ENCODE measurements at regions not wholly inside any gene's neighbourhood (a gene's known extent, or its start where the extent isn't known, plus 50 kb on each side); places are given as distances from the start of the nearest gene placed in this dataset.
A peak's percentile ranks its signal among the peaks of the same experiment; 100 is the strongest.

- Histone ChIP-seq H3K4me1 (no peaks in the 10 kb centered on the region), H4K20me1 (no peaks in the 10 kb centered on the region)
- TF ChIP-seq Cebpa-rat (IDR thresholded peaks at IDR 0.05): no peak
Observed at GRCh38 chr5:165607026-165607425, 2101.6 kb downstream of the MAT2B start.

GRCh38 chr5:165609871-165610270 is 2104.5 kb downstream of the MAT2B start:
- TF ChIP-seq Cebpa-rat (IDR thresholded peaks at IDR 0.05): no peak
- no peaks in the 10 kb centered on the region for H3K4me1 ChIP-seq
- H3K27ac ChIP-seq: no peak overlapping the region

More at GRCh38 chr5:165607026-165607425, 2101.6 kb downstream of the MAT2B start:
- no peaks in the 10 kb centered on the region for H3K36me3 ChIP-seq
- no peak overlapping the region for H3K9ac ChIP-seq
- no peak overlapping the region for H3K4me2 ChIP-seq
- H3K9me3 ChIP-seq: no peaks in the 10 kb centered on the region
- H3K27ac ChIP-seq: no peak overlapping the region
- no peaks in the 10 kb centered on the region for H3K27me3 ChIP-seq
- no peak overlapping the region for H3K4me3 ChIP-seq

GRCh38 chr5:165616490-165617405 is 2111.3 kb downstream of the MAT2B start:
- H3K4me3 ChIP-seq: no peak overlapping the region
- no peak for TF ChIP-seq Cebpa-rat (IDR thresholded peaks at IDR 0.05)
- H3K4me2 ChIP-seq: no peak overlapping the region
- no peaks in the 10 kb centered on the region for H4K20me1 ChIP-seq
- H3K27ac ChIP-seq: no peak overlapping the region
- no peaks in the 10 kb centered on the region for H3K27me3 ChIP-seq
- no peaks in the 10 kb centered on the region for H3K36me3 ChIP-seq
- no peaks in the 10 kb centered on the region; the same call in 1 of the 2 replicates for H3K9me3 ChIP-seq
- no peak overlapping the region for H3K9ac ChIP-seq
- no peaks in the 10 kb centered on the region for H3K4me1 ChIP-seq

More at GRCh38 chr5:165609871-165610270, 2104.5 kb downstream of the MAT2B start:
- H3K9me3 ChIP-seq: no peaks in the 10 kb centered on the region
- no peak overlapping the region for H3K4me2 ChIP-seq
- H3K4me3 ChIP-seq: no peak overlapping the region
- H4K20me1 ChIP-seq: no peaks in the 10 kb centered on the region
- no peaks in the 10 kb centered on the region for H3K27me3 ChIP-seq
- H3K36me3 ChIP-seq: no peaks in the 10 kb centered on the region
- H3K9ac ChIP-seq: no peak overlapping the region

- no peaks in the 10 kb centered on the region; the same call in 1 of the 2 replicates for H3K9me3 ChIP-seq
- no peak for TF ChIP-seq Cebpa-rat (IDR thresholded peaks at IDR 0.05)
- H3K9ac ChIP-seq: no peak overlapping the region
- H3K4me1 ChIP-seq: no peaks in the 10 kb centered on the region
- H3K27ac ChIP-seq: no peak overlapping the region
- no peaks in the 10 kb centered on the region for H4K20me1 ChIP-seq
- no peaks in the 10 kb centered on the region for H3K36me3 ChIP-seq
- no peak overlapping the region for H3K4me3 ChIP-seq
- no peaks in the 10 kb centered on the region for H3K27me3 ChIP-seq
- no peak overlapping the region for H3K4me2 ChIP-seq
Observed at GRCh38 chr5:165617491-165617890, 2112.1 kb downstream of the MAT2B start.

- no peak for TF ChIP-seq Cebpa-rat (IDR thresholded peaks at IDR 0.05)
- H3K4me1 ChIP-seq: peaks cover 9% of the 10 kb centered on the region
Observed at GRCh38 chr5:165620394-165620793, 2115.0 kb downstream of the MAT2B start.

GRCh38 chr5:165622864-165623536 is 2117.6 kb downstream of the MAT2B start:
- no peaks in the 10 kb centered on the region for H4K20me1 ChIP-seq
- TF ChIP-seq Cebpa-rat (IDR thresholded peaks at IDR 0.05): no peak
- no peak overlapping the region for H3K27ac ChIP-seq
- H3K4me3 ChIP-seq: no peak overlapping the region
- H3K4me2 ChIP-seq: peak overlapping the region; percentile 31
- peaks cover 9% of the 10 kb centered on the region for H3K4me1 ChIP-seq
- no peaks in the 10 kb centered on the region for H3K27me3 ChIP-seq
- no peaks in the 10 kb centered on the region for H3K36me3 ChIP-seq
- H3K9me3 ChIP-seq: no peaks in the 10 kb centered on the region; the same call in 1 of the 2 replicates
- H3K9ac ChIP-seq: no peak overlapping the region

More at GRCh38 chr5:165620394-165620793, 2115.0 kb downstream of the MAT2B start:
- H3K27me3 ChIP-seq: no peaks in the 10 kb centered on the region
- H3K4me2 ChIP-seq: no peak overlapping the region
- no peaks in the 10 kb centered on the region; the same call in 1 of the 2 replicates for H3K9me3 ChIP-seq
- H3K9ac ChIP-seq: no peak overlapping the region
- H3K4me3 ChIP-seq: no peak overlapping the region
- H4K20me1 ChIP-seq: no peaks in the 10 kb centered on the region
- H3K36me3 ChIP-seq: no peaks in the 10 kb centered on the region
- H3K27ac ChIP-seq: no peak overlapping the region

- Histone ChIP-seq H4K20me1 (no peaks in the 10 kb centered on the region), H3K4me2 (peak overlapping the region; percentile 37), H3K9me3 (no peaks in the 10 kb centered on the region; the same call in 1 of the 2 replicates), H3K4me1 (peaks cover 9% of the 10 kb centered on the region), H3K9ac (no peak overlapping the region), H3K27me3 (no peaks in the 10 kb centered on the region), H3K4me3 (no peak overlapping the region), H3K27ac (no peak overlapping the region), H3K36me3 (no peaks in the 10 kb centered on the region)
- TF ChIP-seq Cebpa-rat (IDR thresholded peaks at IDR 0.05): no peak
Observed at GRCh38 chr5:165624166-165624946, 2118.9 kb downstream of the MAT2B start.

- Histone ChIP-seq H3K4me2 (no peak overlapping the region), H3K27me3 (no peaks in the 10 kb centered on the region), H4K20me1 (no peaks in the 10 kb centered on the region), H3K9me3 (no peaks in the 10 kb centered on the region; the same call in 1 of the 2 replicates), H3K9ac (no peak overlapping the region), H3K27ac (no peak overlapping the region), H3K36me3 (no peaks in the 10 kb centered on the region), H3K4me1 (peaks cover 9% of the 10 kb centered on the region), H3K4me3 (no peak overlapping the region)
- no peak for TF ChIP-seq Cebpa-rat (IDR thresholded peaks at IDR 0.05)
Observed at GRCh38 chr5:165626161-165626560, 2120.7 kb downstream of the MAT2B start.

- H3K4me3 ChIP-seq: no peak overlapping the region
- no peak overlapping the region for H3K27ac ChIP-seq
- no peaks in the 10 kb centered on the region for H4K20me1 ChIP-seq
- no peaks in the 10 kb centered on the region for H3K9me3 ChIP-seq
- no peak for TF ChIP-seq Cebpa-rat (IDR thresholded peaks at IDR 0.05)
- no peak overlapping the region for H3K9ac ChIP-seq
- H3K36me3 ChIP-seq: no peaks in the 10 kb centered on the region
- H3K4me2 ChIP-seq: no peak overlapping the region
- H3K4me1 ChIP-seq: peaks cover 9% of the 10 kb centered on the region
- no peaks in the 10 kb centered on the region for H3K27me3 ChIP-seq
Observed at GRCh38 chr5:165627548-165628170, 2122.2 kb downstream of the MAT2B start.
